BE2C (cell line): ENCODE measurements at regions not wholly inside any gene's neighbourhood (a gene's known extent, or its start where the extent isn't known, plus 50 kb on each side); places are given as distances from the start of the nearest gene placed in this dataset.

Experiments used
- DNase-seq: peaks from one replicate; pipeline ENCODE4 v3.0.0-alpha.2; 2020
- H3K27me3 ChIP-seq: fragments of 250-450 bp; sonication (Bioruptor Pico); 2 replicates; pipeline ENCODE4 v1.5.1; 2020; ENCODE audit warnings: mild to moderate bottlenecking
- H3K36me3 ChIP-seq: fragments of 250-450 bp; sonication (Bioruptor Pico); 2 replicates; pipeline ENCODE4 v1.5.1; 2020; ENCODE audit warnings: mild to moderate bottlenecking
- H3K4me1 ChIP-seq: fragments of 250-450 bp; sonication (Bioruptor Pico); 2 replicates; pipeline ENCODE4 v1.5.1; 2020
- H3K4me3 ChIP-seq: 2 replicates; pipeline ENCODE4 v1.5.1; 2011; ENCODE audit warnings: low read depth, low read length
- H3K9me3 ChIP-seq: fragments of 250-450 bp; sonication (Bioruptor Pico); 2 replicates; pipeline ENCODE4 v1.5.1; 2020
- CTCF ChIP-seq: IDR thresholded peaks from 2 replicates; pipeline ENCODE4 v1.5.1; 2012; ENCODE audit warnings: mild to moderate bottlenecking, low read depth, low read length

- TF ChIP-seq CTCF, result no peak
- no peaks in the 10 kb centered on the region for H3K4me1 ChIP-seq
- no peaks in the 10 kb centered on the region for H3K9me3 ChIP-seq
- no peaks in the 10 kb centered on the region for H3K36me3 ChIP-seq
- no peak for DNase-seq
- no peaks in the 10 kb centered on the region for H3K27me3 ChIP-seq
- no peak overlapping the region for H3K4me3 ChIP-seq
These were observed 1001.5 kb upstream of the EEF2KMT start for GRCh38 chr16:6099102-6099501.

GRCh38 chr16:6096931-6097670 is 999.5 kb upstream of the EEF2KMT start:
- Histone ChIP-seq H3K4me3 (no peak overlapping the region), H3K9me3 (no peaks in the 10 kb centered on the region), H3K27me3 (no peaks in the 10 kb centered on the region), H3K4me1 (no peaks in the 10 kb centered on the region), H3K36me3 (no peaks in the 10 kb centered on the region)
- no peak for DNase-seq
- no peak for TF ChIP-seq CTCF

DNA sequence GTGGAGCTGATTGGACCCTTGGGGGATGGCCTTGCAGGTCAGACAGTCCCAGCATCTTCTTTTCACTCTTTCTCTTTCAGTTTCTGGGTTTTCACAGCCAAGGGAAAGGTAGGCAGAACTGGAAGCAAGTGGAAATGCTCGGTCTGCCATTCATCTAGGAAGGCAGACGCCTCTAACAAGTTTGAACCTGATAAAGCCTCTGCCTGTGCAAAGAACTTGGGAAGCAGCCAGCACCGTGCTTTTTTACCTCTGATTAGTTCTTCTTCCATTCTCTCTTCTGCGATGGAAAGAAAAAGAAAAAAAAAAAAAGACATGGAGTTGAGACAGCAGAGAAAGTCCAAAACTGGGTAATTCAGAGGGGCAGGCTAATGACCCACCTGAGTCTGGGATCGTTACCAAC is 997.8 kb upstream of the EEF2KMT start:
- no peak for DNase-seq
- Histone ChIP-seq H3K36me3 (no peaks in the 10 kb centered on the region), H3K27me3 (no peaks in the 10 kb centered on the region), H3K9me3 (no peaks in the 10 kb centered on the region), H3K4me3 (no peak overlapping the region), H3K4me1 (no peaks in the 10 kb centered on the region)
- no peak for TF ChIP-seq CTCF

DNA sequence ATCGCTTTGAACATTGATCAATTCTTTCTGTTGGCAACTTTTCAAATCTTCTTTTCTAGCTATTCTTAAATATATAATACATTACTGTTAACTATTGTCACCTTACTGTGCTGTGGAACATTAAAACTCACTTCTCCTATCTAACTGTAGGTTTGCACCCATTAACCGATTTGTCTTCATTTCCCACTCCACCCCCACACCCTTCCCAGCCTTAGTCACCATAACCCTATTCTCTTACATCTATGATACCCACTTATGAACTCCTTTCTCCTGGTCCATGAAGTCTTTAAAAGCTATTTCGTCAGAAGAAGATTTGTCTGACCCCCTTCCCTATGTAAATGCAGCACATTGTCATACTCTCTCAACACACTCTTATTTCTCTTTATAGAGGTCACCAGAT is 993.4 kb upstream of the EEF2KMT start:
- TF ChIP-seq CTCF, result no peak
- H3K36me3 ChIP-seq, result no peaks in the 10 kb centered on the region
- DNase-seq, result no peak
- no peaks in the 10 kb centered on the region for H3K9me3 ChIP-seq
- H3K4me1 ChIP-seq, result no peaks in the 10 kb centered on the region
- no peak overlapping the region for H3K4me3 ChIP-seq
- no peaks in the 10 kb centered on the region for H3K27me3 ChIP-seq

DNA sequence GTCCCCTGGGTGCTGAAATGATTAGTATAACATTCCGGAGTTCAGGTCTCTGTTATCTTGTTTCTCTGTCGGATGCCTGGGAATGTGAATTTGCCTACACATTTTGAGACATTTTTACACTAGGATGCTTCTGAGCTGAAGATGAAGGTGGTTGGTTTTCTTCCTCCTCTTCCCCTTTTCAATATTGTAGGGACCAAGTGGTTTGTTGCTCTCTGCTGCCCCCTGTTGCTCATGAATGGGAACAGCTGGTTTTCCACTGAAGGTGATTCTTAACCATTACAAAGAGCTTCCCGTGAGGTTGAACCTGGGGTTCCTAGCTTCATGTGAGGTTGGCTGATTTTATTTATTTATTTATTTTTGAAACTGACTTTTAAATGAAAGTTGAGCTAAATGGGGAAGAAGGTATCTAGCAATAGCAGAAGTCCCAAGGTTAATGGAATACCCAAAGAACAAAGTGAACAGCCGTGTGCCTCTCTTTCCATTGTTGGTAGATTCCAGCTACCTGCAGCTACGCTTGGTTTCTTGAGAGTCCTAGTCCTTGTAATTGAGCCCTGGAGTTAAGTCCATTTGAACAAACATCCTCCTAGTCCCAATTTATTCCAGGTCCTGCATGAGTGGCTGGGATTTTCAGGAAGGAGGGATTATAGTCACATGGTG is 983.9 kb upstream of the EEF2KMT start:
- TF ChIP-seq CTCF, result no peak
- no peaks in the 10 kb centered on the region for H3K9me3 ChIP-seq
- H3K4me3 ChIP-seq, result no peak overlapping the region
- H3K4me1 ChIP-seq, result no peaks in the 10 kb centered on the region
- H3K27me3 ChIP-seq, result no peaks in the 10 kb centered on the region
- DNase-seq, result no peak
- H3K36me3 ChIP-seq, result no peaks in the 10 kb centered on the region

DNA sequence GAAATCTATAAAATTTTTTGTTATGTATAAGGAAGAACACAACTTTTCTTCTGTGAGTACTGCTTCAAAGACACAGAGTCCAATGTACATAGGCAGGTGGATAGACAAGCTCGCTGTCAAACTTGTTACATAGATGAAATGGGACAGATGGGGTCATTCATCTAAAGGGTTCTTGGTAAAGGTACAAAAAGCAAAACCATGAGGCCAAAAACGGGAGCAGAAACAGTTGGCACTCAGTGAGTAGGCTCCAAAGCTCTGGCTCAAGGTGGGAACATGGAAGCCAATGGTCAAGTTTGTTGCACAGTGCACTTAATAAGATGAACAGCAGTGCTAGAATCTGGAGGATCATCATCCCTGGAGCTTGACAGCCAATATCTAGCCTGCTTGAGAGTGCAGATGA is 979.0 kb upstream of the EEF2KMT start:
- Histone ChIP-seq H3K4me1 (no peaks in the 10 kb centered on the region), H3K27me3 (no peaks in the 10 kb centered on the region), H3K4me3 (no peak overlapping the region), H3K9me3 (no peaks in the 10 kb centered on the region), H3K36me3 (no peaks in the 10 kb centered on the region)
- no peak for DNase-seq
- TF ChIP-seq CTCF, result no peak
